ENCODE measurements at regions not wholly inside any gene's neighbourhood (a gene's known extent, or its start where the extent isn't known, plus 50 kb on each side); places are given as distances from the start of the nearest gene placed in this dataset.

DNA sequence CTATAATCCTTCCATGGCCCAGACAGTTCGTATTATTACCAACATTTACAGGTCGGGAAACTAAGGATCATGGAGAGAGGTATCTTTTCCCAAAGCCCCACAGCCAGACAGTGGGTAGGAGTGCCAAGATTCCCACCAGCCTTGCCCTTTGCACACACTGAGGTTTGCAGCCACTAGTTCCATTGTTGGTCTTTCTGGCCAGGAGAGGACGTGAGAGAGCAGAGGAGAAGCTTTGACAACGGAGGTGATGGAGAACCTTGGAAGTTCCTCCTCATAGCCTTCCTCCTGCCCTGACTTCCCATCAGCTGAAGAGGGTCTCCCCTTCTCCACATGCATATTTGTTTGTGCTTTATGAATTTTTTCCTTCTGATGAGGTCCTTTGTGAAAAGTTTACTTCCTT, 50.5 kb upstream of the PLCL2 start:
- Mint-ChIP-seq H3K9me3 (no peaks in the 10 kb centered on the region), H3K4me1 (peaks cover 5% of the 10 kb centered on the region), H3K36me3 (ENCODE audit: low read depth) (peaks cover under 1% of the 10 kb centered on the region), H3K27ac (ENCODE audit: unreplicated experiment) (no peak overlapping the region), H3K27me3 (ENCODE audit: low read depth) (no peaks in the 10 kb centered on the region), H3K4me3 (no peak overlapping the region)
- DNase-seq (ENCODE audit: low read depth, low spot score) = no peak
- TF ChIP-seq, protein P1, sequence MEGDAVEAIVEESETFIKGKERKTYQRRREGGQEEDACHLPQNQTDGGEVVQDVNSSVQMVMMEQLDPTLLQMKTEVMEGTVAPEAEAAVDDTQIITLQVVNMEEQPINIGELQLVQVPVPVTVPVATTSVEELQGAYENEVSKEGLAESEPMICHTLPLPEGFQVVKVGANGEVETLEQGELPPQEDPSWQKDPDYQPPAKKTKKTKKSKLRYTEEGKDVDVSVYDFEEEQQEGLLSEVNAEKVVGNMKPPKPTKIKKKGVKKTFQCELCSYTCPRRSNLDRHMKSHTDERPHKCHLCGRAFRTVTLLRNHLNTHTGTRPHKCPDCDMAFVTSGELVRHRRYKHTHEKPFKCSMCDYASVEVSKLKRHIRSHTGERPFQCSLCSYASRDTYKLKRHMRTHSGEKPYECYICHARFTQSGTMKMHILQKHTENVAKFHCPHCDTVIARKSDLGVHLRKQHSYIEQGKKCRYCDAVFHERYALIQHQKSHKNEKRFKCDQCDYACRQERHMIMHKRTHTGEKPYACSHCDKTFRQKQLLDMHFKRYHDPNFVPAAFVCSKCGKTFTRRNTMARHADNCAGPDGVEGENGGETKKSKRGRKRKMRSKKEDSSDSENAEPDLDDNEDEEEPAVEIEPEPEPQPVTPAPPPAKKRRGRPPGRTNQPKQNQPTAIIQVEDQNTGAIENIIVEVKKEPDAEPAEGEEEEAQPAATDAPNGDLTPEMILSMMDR (conservative IDR thresholded peaks at IDR 0.05) = no peak

DNA sequence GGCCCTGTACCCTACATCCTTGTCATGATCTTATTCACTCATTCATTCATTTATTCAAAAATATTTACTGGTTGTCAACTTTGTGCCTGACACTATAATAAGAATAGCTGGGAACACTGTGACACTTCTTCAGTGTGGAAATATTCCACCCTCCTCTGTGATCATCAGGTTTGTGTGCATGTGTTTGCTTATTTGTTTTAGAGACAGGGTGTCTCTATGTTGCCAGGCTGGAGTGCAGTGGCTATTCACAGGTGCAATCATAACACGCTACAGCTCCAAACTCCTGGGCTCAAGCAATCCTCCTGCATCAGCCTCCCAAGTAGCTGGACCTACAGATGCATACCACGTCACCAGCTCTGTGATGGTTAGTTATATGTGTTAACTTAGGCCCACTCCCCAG, 50.0 kb upstream of the PLCL2 start:
- Mint-ChIP-seq H3K9me3 (no peaks in the 10 kb centered on the region), H3K4me1 (peaks cover 5% of the 10 kb centered on the region), H3K4me3 (no peak overlapping the region), H3K36me3 (ENCODE audit: low read depth) (no peaks in the 10 kb centered on the region), H3K27ac (ENCODE audit: unreplicated experiment) (no peak overlapping the region), H3K27me3 (ENCODE audit: low read depth) (no peaks in the 10 kb centered on the region)
- TF ChIP-seq, protein P1 (conservative IDR thresholded peaks at IDR 0.05) = no peak
- no peak for DNase-seq (ENCODE audit: low read depth, low spot score)

All from neural crest cell (in vitro differentiated cells).